Kidney (tissue), 13 donors: ENCODE measurements at regions not wholly inside any gene's neighbourhood (a gene's known extent, or its start where the extent isn't known, plus 50 kb on each side); places are given as distances from the start of the nearest gene placed in this dataset.
"Not testable (repeated sequence)": the region's sequence is repeated elsewhere in the genome, so short reads cannot be mapped to it uniquely, and the experiment has no call there.

ENCODE experiments used
- DNase-seq, 5 donors: peaks; one replicate each; pipeline ENCODE4 v3.0.0-alpha.2; 2013 to 2020
- FAIRE-seq: peaks from 2 replicates; lab custom pipeline; 2012; peaks lifted over from hg19 to GRCh38; lab: Jason Lieb, UNC
- H3K27ac ChIP-seq, 2 donors: one replicate each; pipeline ENCODE4 v1.7.0; 2013; ENCODE audit warnings: low read depth in 2 of 2, low read length in 2 of 2, inconsistent platforms in 1 of 2
- H3K27me3 ChIP-seq: one replicate; pipeline ENCODE4 v1.7.1; 2013; ENCODE audit warnings: low read length, inconsistent platforms; ENCODE audit not compliant: control insufficient read depth, insufficient read depth
- H3K36me3 ChIP-seq, 3 donors: one replicate each; pipeline versions ENCODE4 v1.7.0 to v1.7.1; 2013; ENCODE audit warnings: low read length in 3 of 3, control low read depth in 1 of 3, inconsistent platforms in 1 of 3; ENCODE audit not compliant: insufficient read depth in 3 of 3, control insufficient read depth in 2 of 3
- H3K4me1 ChIP-seq, 3 donors: one replicate each; pipeline versions ENCODE4 v1.7.0 to v1.7.1; 2013; ENCODE audit warnings: low read length in 3 of 3, inconsistent platforms in 1 of 3, low read depth in 1 of 3; ENCODE audit not compliant: control insufficient read depth in 2 of 3, insufficient read depth in 2 of 3
- H3K4me3 ChIP-seq, 3 donors: one replicate each; pipeline versions ENCODE4 v1.7.0 to v1.8.1; 2013; ENCODE audit warnings: low read length in 3 of 3, control low read depth in 1 of 3, inconsistent platforms in 1 of 3
- H3K9ac ChIP-seq, 3 donors: one replicate each; pipeline versions ENCODE4 v1.7.0 to v1.7.1; 2013; ENCODE audit warnings: low read length in 3 of 3, control low read depth in 1 of 3, inconsistent platforms in 1 of 3
- H3K9me3 ChIP-seq, 3 donors: one replicate each; pipeline versions ENCODE4 v1.7.0 to v1.7.1; 2013; ENCODE audit warnings: low read length in 3 of 3, control low read depth in 1 of 3, inconsistent platforms in 1 of 3; ENCODE audit not compliant: control insufficient read depth in 2 of 3, insufficient read depth in 1 of 3
- CTCF ChIP-seq: IDR thresholded peaks from 3 replicates; pipeline ENCODE4 v1.5.1; 2012; ENCODE audit warnings: mild to moderate bottlenecking, moderate library complexity, borderline replicate concordance; ENCODE audit not compliant: insufficient read depth; ENCODE audit errors: extremely low read depth
- intact Hi-C: fragments of 100-400 bp; cut with DNase I; formaldehyde crosslinking; loops from one replicate; pipeline ENCODE4 v1.11.1; 2022
- donor health status: control.
- donor health status: control.
- donor health status: control.
- donor health status: control.
- donor health status: control.
- donor health status: DM: yes; HTN: yes; CAD: no.
- donor health status: Normal renal cell carcinoma (clear cell type).

DNA sequence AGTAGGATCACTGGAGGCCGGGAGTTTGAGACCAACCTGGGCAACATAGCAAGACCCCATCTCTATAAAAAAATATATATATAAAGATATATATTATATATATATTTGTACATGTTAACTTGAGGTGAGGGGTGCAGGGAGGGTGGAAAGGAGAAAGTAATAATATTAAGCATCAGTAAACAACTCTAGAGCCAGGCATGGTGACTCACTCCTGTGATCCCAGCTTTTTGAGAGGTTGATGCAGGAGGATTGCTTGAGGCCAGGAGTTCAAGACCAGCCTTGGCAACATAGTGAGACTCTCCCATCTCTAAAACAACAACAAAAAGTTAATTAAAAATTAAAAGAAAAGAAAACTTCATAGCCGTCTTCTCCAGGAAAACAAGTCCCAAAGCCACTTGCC lies 61.7 kb upstream of the SMURF2 start:
- no peaks in the 10 kb centered on the region for H3K36me3 ChIP-seq
- no peak overlapping the region for H3K27ac ChIP-seq
- no peaks in the 10 kb centered on the region for H3K27me3 ChIP-seq
- H3K9ac ChIP-seq: no peak overlapping the region
- H3K4me1 ChIP-seq: no peaks in the 10 kb centered on the region
- H3K9me3 ChIP-seq: no peaks in the 10 kb centered on the region
- FAIRE-seq: no peak
- intact Hi-C loops: no loop called here
- no peak for DNase-seq
- TF ChIP-seq CTCF: no peak
- H3K4me3 ChIP-seq: no peak overlapping the region

DNA sequence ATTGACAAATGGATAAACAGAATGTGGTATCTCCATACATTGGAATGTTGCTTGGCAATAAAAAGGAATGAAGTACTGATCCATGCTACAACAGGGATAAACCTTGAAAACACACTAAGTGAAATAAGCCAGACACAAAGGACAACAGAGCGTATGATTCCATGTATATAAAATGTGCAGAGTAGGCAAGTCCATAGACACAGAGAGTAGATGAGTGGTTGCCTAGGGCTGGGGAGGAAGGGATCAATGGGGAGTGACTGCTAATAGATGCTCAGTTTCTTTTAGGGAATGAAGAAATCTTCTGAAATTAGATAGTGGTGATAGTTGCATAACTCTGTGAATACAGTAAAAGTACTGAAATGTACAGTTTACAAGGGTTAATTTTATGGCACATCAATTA lies 59.4 kb upstream of the SMURF2 start:
- H3K4me1 ChIP-seq, DNase-seq, H3K36me3 ChIP-seq, H3K4me3 ChIP-seq, H3K27ac ChIP-seq, H3K9me3 ChIP-seq, H3K9ac ChIP-seq, H3K27me3 ChIP-seq, intact Hi-C loops, FAIRE-seq: not testable (repeated sequence)

- H3K4me3 ChIP-seq, H3K4me1 ChIP-seq, H3K27me3 ChIP-seq, DNase-seq, H3K36me3 ChIP-seq, FAIRE-seq, H3K27ac ChIP-seq, H3K9me3 ChIP-seq, intact Hi-C loops, H3K9ac ChIP-seq: not testable (repeated sequence)
Measured at GRCh38 chr17:64720253-64720652, 58.1 kb upstream of the SMURF2 start.

GRCh38 chr17:64719517-64719916 lies 57.4 kb upstream of the SMURF2 start:
- H3K27ac ChIP-seq, H3K9me3 ChIP-seq, FAIRE-seq, H3K4me1 ChIP-seq, H3K4me3 ChIP-seq, H3K9ac ChIP-seq, intact Hi-C loops, DNase-seq, H3K36me3 ChIP-seq, H3K27me3 ChIP-seq: not testable (repeated sequence)

- intact Hi-C loops, DNase-seq, FAIRE-seq, H3K9me3 ChIP-seq, H3K9ac ChIP-seq, H3K36me3 ChIP-seq, H3K4me3 ChIP-seq, H3K4me1 ChIP-seq, H3K27ac ChIP-seq, H3K27me3 ChIP-seq: not testable (repeated sequence)
Measured at GRCh38 chr17:64718816-64719215, 56.7 kb upstream of the SMURF2 start.
